GM21515 (cell line): ENCODE measurements at regions not wholly inside any gene's neighbourhood (a gene's known extent, or its start where the extent isn't known, plus 50 kb on each side); places are given as distances from the start of the nearest gene placed in this dataset.

Experiments used
- ATAC-seq: cut with Tn5 transposase; IDR thresholded peaks from one replicate; pipeline ENCODE4 v1.9.1; 2021; ENCODE audit not compliant: unreplicated experiment

DNA sequence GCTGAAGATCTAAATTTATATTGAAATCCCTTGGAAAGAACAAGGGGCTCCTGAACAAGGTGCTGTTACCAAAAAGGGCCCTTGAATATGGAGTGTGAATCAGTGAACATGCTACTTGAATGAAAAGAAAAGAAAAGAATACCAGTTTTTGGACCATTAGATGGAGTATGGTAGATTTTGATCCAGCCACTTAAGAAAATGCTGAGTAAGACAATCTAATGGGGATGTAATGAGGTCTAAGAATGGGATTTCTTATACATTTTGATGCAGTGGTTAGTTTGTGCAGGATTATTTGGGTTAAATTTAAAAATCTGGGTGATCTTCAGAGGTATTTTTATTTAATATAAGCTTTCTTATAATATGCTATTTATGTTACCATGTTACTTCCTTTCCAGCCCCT is 2003.0 kb upstream of the LRRTM1 start:
- ATAC-seq: no peak

DNA sequence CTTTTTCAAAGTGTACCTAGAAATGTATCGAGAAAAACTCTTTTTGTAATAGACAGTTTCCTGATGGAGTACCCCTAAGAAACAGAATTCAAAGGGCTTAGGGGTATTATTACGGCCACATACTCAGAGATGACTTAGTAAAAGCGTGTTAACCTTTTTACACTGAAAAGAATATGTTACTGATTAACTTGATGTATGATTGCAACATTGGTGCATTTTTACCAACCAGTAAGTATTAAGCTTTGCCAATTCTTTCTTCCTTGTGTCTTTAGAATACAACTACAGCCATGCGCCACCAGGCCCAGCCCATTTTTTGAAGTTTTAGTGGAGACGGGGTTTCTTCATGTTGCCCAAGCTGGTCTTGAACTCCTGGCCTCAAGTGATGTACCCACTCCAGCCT is 1997.0 kb upstream of the LRRTM1 start:
- ATAC-seq: no peak

DNA sequence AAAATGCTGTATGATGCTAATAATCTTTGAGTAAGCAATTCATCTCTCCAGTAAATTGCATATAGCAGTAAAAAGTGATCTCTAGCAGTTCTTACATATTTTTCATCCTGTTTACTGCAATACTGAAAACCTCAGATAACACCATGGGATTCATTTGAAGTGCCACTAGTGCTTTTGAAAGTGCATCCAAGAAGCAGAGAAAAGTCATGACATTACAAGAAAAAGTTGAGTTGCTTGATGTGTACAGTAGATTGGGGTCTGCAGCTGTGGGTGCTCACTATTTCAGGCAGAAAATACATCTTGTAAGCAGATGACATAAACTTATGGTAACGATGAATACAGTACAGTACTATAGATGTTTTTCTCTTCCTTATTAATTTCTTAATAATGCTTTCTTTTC is 1984.9 kb upstream of the LRRTM1 start:
- no peak for ATAC-seq

DNA sequence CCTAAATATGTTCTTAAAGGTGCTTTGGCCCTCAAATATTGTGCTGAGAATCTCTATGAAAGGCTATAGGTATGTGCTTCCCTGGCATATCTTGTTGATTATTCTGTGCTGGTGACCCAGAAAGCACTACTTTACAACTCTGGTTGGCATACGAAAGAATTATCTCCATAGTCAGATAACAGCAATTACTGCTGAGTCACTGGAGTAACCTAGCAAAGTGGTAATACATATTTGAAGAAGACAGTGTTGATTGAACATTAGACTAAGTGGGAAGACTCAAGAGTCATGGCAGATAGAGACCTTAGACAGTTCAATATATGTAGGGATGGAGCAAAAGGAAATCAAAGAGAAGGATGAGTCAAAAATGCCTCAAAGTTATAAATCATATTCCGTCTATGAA is 1978.5 kb upstream of the LRRTM1 start:
- no peak for ATAC-seq

DNA sequence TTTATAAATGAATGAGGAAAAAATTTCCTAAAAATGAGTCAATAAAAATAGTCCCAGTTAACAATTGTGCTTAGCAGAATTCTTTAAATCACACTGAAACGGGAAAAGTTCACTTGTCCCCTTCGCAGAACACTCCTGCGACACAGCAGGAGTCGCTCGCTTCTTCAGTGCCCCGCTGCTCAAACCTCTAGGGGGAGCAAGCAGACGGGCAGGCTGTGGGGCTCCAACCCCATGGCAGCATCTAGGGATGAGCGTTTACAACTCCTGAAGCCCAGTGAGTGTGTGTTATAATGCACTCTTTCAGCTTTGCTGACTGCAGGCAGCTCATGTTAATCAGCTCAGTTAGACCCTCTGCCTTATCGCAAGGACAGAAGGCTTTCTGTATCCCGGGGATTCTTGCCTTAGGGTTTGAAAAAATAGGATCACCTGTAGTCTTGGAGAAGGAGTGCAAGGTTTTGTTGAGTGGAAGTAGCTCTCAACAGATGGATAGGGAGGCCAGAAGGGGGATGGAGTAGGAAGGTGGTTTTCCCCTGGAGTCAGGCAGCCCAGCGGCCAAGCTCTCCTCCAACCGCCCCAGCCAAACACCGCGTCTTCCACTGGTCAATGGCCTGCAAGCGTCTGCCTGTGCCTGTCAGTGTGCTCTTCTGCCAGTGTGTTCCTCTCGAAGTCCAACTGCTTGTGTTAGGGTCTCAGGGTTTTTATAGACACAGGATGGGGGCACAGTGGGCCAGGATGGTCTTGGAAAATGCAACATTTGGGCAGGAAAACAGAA is 1977.7 kb upstream of the LRRTM1 start:
- no peak for ATAC-seq

DNA sequence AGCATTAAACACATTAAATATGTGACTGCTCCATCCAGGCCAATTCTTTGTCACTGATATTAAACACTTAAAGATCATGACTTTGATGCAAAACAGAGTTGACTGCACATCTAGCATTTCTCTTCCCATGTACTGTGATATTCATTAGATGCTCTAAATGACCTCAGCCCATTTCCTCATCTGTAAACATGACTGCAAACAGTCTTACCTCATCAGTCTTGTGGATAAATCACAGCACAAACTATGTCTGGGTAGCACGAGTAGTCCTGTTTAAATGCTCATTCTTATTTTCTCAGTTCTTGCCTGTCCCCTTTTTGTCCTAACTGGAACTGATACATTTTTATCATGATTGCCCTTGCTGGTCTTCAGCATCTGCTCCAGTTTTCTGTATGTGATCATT is 1974.8 kb upstream of the LRRTM1 start:
- ATAC-seq: no peak

DNA sequence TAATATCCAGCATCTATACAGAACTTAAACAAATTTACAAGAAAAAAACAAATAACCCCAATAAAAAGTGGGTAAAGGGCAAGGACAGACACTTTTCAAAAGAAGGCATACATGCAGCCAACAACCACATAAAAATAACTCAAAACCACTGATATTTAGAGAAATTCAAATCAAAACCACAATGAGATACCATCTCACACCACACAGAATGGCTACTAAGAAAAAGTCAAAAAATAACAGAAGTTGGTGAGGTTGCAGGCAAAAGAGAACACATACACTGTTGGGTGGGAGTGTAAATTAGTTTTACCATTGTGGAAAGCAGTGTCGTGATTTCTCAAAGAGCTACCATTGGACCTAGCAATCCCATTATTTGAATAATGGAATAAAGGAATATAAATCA is 1973.9 kb upstream of the LRRTM1 start:
- no peak for ATAC-seq

DNA sequence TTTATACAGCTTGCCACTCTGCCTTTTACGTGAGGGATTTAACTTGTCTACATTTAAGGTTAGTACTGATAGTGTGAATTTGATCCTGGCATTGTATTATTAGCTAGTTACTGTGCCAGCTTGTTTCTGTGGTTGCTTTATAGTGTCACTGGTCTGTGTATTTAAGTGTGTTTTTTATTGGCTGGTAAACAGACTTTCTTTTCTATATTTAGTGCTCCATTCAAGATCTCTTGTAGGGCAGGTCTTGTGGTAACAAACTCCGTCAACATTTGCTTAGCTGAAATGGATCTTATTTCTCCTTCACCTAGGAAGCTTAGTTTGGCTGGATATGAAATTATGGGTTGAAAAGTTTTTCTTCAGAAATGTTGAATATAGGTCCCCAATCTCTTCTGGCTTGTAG is 1971.0 kb upstream of the LRRTM1 start:
- no peak for ATAC-seq

DNA sequence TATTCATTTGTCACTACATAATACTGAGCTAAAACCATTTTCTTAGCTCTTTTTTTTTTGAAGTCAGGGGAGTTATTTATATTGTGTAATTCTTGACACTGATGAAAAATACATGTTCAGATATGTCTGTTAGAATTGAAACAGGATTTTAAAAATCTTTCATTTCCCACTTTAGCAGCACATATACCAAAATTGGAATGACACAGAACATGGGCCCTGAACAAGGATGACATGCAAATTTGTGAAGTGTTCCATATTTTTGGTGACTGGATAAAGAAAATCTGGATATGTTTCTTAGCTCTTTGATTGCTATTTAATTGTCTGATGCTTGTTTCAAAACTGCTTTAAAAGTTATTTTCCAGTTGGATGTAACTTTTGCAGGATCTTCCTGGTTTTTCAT is 1963.9 kb upstream of the LRRTM1 start:
- ATAC-seq: no peak

DNA sequence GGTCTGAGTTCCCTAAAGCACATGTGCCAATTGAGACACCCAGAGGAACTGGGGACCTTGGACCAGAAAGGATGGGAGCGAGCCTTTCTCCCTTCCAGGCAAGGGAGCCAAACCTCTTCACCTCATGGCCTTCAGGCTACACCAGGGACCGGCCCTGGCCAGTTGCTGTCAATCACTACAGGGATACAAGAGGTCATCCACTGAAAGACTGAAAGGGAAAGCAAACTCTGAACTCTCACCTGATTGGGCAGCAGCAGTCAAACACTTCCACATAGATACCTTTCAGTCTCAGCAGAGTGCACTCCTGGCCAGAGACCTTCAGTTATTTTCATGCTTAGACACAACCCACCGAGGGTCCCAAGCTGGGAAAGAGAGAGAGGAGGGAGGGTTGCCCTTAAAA is 1956.0 kb upstream of the LRRTM1 start:
- ATAC-seq: no peak

DNA sequence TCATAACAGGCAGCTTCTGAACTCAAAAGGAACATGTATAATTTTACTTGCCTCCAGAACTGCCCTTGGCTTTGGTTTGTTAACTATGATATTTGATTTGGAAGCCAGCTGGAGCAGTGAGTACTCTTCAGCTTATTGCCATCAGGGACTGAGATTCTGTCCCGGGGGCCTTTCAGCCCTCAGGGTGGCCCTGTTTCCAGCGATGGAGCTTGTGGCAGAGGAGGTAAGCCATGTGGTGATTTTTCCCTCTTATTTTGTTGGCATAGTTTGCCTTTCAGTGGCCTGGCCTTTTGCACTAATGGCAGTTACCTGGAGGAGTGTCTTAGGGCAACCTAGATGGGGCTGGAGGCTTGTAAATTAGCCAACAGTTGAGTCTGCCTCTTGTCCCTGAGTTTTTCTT is 1955.0 kb upstream of the LRRTM1 start:
- no peak for ATAC-seq

DNA sequence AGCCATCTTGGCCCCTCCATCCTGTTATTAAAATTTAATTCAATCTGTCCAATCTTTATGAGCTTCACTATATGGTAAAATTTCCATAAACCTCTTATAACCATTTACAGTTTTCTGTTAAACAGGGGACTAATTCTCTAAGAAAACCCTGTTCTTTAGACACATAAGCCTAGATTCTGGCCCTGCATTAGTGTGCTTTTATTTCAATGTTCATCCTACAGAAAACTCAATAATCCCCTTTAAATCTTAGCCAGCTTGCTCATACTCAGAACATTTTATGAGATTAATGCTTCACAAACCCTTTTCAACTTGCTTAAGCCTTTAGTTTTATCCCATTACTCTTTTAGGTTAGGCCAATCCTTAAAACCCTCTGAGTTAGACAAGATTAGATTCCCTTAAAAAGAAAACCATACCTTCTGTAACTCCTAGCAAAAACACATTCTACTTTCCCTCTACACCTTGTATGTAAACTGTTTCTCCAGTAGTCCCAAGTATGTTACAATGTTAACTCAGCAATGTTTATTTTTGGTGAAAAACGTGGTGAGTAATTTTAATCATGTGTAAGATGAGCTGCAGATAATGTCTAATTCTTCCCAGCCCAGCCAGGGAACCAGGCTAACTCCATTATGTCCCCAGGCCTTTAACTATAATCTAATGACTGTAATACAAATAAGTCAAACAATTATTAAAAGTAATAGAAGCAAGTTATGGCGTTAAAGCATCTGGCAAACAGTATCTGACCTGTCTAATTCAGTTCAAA is 1953.4 kb upstream of the LRRTM1 start:
- ATAC-seq: no peak

DNA sequence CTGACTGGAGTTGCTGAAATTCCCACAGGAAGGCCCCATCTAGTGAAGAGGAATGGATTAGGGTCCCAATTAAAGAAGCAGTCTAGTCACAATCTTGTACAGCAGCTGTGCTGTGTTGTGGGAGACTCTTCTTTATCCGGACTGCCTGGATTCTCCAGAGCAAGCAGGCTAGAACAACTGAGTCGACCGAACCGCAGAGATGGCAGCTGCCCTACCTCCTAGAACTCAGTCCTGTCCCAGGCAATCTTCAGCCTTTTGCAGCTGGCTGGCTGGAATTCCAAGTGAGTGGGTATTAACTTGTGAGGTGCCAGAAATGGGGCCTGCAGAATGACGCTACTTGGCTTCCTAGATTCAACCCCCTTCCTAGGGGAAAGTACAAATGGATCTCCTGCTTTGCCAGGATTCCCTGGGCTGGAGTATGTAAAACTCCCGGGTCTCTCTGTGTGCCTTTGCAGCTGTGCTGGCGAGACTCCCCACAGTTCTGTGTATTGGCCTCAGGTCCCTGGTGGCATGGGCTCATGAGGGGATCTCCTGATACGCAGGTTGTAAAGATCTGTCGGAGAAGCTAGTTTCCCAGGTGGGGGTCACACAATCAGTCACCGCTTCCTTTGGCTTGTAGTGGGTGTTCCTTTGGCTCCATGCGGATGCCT is 1952.6 kb upstream of the LRRTM1 start:
- no peak for ATAC-seq

DNA sequence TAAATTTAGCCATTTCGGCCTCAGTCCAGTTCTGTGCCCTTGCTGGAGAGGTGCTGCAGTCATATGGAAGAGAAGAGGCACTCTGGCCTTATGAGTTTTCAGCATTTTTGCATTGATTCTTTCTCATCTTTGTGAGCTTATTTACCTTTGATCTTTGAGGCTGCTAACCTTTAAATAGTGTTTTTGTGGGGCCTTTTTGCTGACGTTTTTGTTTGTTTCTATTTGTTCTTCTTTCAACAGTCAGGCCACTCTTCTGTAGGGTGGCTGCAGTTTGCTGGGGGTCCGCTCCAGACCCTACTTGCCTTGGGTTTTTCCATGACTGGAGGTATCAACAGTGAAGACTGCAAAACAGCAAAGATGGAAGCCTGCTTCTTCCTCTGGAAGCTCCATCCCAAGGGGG is 1951.7 kb upstream of the LRRTM1 start:
- no peak for ATAC-seq

DNA sequence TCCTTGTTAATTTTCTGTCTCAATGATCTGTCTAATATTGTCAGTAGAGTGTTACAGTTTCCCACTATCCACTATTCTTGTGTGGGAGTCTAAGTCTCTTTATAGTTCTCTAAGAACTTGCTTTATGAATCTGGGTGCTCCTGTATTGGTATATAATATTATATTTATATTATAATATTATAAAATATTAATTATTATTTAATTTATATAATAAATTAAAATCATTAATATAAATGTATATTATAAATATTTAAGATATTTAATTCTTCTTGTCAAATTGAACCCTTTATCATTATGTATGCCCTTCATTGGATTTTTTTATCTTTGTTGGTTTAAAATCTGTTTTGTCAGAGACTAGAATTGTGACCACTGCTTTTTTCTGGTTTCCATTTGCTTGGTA is 1950.2 kb upstream of the LRRTM1 start:
- no peak for ATAC-seq

DNA sequence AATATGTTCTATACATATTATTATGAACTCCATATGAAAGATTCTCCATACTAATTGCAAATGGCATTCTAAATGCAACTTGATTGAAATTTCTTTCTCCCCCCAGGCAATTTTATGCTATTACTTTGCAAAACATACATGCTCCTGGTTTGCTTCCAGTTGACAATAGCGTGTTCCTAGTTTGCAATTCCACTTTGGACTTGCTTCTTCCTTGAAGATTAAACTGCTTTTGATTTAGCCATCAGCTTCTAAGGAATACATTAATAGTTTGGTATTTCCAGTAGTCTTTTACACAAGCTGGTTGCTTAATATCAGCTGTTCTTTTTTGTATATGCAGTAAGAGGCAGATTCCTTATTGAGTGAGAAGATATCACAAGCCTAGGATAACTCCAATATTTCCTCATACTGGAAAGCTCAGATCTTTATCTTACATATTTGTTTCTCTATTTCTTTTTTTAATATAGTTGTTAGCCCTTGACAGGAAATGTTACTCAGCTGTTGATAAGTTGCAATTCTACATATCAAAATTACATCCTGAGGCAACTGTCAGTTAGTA is 1941.7 kb upstream of the LRRTM1 start:
- ATAC-seq: no peak

DNA sequence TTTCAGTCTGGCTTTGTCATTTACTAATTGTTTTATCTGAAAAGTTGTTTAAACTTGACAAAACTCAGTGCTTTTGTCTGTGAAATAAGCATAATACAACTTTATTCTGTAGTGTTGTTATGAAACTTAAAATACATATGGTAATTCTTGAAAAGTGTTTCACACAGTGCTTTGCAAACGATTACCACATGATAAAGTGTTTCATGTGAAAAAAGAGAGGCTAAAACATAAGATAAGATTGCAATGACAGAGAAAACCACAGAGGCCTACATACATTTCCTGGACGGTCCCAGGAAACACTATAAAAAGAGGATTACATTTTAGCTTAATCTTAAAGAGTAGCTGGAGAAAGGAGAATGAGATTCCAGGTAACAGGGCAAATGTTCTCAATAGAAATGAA is 1934.6 kb upstream of the LRRTM1 start:
- ATAC-seq: no peak

DNA sequence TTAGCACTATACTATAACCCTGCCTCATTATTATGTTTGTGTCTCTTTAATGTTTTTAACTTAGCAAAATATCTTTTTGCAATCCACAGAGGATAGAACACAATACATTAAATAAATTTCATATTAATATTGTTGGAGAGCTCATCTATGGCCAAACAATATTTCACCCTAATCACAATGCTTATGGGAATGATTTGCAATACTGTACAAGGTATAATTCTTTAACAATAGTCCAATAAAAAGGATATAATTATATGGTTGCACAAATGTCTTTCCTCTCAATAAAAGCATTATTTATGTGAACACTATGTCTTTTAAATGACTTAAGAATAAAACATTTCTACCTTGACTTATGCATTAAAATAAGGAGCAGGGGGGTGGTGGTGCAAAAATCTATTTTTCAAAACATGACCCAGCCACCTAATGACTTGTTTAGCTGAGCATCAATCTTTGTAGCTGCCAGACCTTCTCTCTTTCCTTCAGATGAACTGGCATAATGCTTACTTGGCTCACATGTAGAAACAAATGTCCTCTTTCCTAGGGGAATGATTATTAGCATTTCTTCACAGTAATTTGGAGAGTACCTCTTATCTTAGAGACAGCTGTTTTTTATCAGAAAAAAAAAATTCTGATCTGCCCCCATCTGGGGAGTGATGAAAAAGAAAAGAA is 1933.6 kb upstream of the LRRTM1 start:
- no peak for ATAC-seq

DNA sequence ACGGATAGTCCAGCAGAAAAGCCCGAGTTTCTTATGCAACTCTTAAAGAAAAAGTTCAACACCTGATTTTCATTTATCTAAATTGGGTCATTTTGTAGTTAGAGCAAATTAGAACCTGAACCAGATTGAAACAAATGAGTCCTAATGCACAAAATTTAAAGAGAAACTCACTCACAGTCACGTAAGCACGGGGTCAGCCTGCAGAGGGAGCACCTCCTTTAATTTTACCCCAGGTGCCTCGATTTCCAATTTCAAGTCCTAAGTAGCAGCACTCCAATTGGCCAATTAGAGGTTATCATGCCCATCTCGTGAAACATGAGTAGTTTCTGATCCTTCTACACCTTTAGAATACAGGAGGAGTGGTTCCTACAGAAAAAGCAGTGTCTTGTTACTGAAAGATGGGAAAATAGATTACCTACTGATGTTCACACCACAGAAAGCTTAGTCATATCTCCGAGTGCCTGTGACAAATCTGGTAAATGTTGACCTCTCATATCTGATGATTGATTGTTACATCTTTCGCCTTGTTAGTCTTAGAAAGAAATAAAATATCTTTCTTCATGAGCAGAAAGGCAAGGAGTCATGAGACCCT is 1929.8 kb upstream of the LRRTM1 start:
- ATAC-seq: no peak

DNA sequence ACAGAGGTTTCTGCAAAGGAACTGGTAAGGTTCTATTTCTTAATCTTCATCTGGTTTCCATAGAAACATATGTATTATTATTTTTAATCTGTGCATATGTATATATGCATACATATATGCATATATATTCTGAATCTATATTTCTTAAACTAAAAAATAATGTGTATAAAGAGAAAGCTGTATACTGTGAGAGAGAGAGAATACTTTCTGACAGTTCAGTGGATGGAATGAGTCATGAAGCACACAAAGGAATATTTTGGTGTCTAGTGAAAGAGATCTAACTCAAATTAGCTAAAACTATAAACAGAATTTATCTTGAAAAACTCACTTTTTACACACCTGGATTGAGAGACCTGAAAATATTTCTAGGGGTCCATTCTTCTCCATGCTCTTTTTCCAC is 1929.3 kb upstream of the LRRTM1 start:
- no peak for ATAC-seq

DNA sequence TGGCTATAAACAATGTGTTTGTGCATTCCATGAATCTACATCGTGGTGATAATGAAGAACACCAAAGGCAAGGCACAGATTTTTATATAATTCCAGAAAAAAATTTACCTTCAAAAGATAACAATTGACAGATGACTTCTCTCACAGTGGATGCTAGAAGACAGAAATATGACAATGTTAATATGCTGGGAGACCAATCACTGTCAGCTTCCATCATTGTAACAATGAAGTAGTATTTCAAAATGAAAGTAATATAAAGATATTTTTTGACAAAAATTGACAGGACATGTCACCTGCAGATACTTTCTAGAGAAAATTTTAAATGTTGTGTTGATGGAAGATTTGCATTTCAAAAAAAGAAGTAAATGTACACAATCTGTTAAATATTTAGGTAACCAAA is 1925.9 kb upstream of the LRRTM1 start:
- no peak for ATAC-seq
